ENCODE measurements at regions not wholly inside any gene's neighbourhood (a gene's known extent, or its start where the extent isn't known, plus 50 kb on each side); places are given as distances from the start of the nearest gene placed in this dataset.

DNA sequence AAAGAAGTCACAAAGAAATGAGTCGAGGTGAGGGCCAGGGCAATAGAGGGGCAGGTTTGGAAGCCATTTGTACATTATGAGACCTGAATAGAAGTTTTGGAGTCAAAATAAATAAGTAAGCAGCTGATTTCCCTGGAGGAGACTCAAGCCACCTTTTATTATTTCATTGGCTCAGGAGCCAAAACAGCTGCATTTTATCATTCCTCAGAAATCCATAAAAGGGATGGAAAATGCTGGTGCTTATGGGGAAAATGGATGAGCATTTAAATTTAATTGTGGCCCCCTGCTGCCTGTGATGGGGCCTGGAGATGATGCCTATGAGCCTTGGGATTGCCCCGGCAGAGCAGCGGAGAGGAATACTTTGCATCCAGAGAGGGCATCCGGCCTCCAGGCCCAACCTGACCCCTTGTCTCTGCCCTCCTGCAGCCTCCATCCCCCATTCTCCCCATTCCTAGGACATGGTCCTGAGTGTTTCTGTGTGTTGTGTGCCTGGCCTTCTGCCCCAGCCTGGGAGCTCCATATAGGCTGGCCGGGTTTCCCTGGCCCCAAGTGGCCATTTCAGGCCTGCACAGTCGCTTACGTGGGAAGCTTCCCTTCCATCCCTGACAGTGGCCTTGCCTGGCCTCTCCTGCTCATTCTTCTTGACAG is 296.8 kb upstream of the ZMIZ1 start:
- Histone ChIP-seq H3K4me1 (peaks cover 0 to 14% (median 7%) of the 10 kb centered on the region in 4 donors), H3K4me3 (no peak overlapping the region), H3K27me3 (no peaks in the 10 kb centered on the region), H3K9me3 (no peaks in the 10 kb centered on the region), H3K27ac (no peak overlapping the region), H3K36me3 (no peaks in the 10 kb centered on the region)
- TF ChIP-seq, protein P1, sequence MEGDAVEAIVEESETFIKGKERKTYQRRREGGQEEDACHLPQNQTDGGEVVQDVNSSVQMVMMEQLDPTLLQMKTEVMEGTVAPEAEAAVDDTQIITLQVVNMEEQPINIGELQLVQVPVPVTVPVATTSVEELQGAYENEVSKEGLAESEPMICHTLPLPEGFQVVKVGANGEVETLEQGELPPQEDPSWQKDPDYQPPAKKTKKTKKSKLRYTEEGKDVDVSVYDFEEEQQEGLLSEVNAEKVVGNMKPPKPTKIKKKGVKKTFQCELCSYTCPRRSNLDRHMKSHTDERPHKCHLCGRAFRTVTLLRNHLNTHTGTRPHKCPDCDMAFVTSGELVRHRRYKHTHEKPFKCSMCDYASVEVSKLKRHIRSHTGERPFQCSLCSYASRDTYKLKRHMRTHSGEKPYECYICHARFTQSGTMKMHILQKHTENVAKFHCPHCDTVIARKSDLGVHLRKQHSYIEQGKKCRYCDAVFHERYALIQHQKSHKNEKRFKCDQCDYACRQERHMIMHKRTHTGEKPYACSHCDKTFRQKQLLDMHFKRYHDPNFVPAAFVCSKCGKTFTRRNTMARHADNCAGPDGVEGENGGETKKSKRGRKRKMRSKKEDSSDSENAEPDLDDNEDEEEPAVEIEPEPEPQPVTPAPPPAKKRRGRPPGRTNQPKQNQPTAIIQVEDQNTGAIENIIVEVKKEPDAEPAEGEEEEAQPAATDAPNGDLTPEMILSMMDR (IDR thresholded peaks at IDR 0.05) = no peak
- no peak for TF ChIP-seq POLR2A (IDR thresholded peaks at IDR 0.05)
- WGBS (ENCODE audit: insufficient coverage, low coverage, low lambda C conversion rate, missing lambda C conversion rate) = 73% methylated on average over 1 of the region's 7 CpGs
- no peak for ATAC-seq
- peak in 1 of 3 donors; percentile 16 for DNase-seq
- intact Hi-C loops (cut with DNase I) = no loop called here

DNA sequence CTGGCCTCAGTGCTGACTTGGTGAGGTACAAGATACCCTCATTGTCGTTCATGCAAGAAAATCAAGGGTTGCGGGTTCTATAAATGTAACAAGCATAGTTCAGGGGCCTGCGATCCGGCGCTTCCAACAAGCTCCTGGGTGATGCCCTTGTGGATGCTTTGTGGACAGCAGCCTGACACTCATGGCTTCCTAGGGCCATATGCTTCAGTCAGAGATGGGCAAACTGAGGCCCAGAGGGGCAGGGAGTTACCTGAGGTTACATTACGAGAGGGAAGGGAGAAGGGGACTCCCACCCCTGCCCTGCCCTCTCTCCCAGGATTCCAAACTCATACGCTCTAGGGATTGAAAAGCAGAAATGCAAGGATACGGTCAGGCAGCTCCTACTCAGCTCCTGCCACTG is 296.3 kb upstream of the ZMIZ1 start:
- no peak for TF ChIP-seq POLR2A (IDR thresholded peaks at IDR 0.05)
- TF ChIP-seq, protein P1 (IDR thresholded peaks at IDR 0.05) = no peak
- Histone ChIP-seq H3K27ac (no peak overlapping the region), H3K36me3 (no peaks in the 10 kb centered on the region), H3K27me3 (no peaks in the 10 kb centered on the region), H3K4me3 (no peak overlapping the region), H3K4me1 (peaks cover 0 to 14% (median 7%) of the 10 kb centered on the region in 4 donors), H3K9me3 (no peaks in the 10 kb centered on the region)
- 100% methylated on average over 5 of the region's 8 CpGs for WGBS (ENCODE audit: insufficient coverage, low coverage, low lambda C conversion rate, missing lambda C conversion rate)
- intact Hi-C loops (cut with DNase I) = no loop called here
- DNase-seq (peak in 1 of 3 donors; percentile 20), ATAC-seq (no peak)

DNA sequence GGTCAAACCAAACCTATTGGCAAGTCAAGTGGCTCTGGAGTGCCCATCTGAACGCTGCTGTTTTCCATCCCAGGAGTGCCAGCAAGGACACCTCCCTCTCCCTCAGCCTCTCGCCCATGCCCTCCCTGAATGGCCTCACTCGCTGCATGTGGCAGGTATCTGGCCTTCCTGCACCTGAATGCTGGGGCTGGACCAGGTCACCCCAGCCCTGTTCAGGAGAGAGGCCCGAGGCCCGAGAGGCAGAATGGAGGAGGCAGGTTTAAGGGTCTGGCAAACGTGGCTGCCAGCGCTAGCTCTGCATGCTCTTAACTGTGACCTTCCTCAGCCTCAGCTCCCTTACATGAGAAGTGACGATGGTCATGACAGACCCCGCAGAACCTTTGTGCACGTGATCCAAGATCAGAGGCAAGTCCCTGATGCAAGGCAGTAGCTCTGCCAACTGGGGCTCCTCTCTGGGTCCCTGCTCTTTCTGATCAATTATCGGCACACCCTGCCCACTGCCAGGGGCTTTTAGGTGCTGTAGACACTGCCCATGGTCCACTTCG is 295.7 kb upstream of the ZMIZ1 start:
- no peaks in the 10 kb centered on the region for H3K9me3 ChIP-seq
- H3K4me1 ChIP-seq = peaks cover 0 to 14% (median 7%) of the 10 kb centered on the region in 4 donors
- H3K36me3 ChIP-seq = no peaks in the 10 kb centered on the region
- TF ChIP-seq, protein P1 (IDR thresholded peaks at IDR 0.05) = no peak
- no peak for TF ChIP-seq POLR2A (IDR thresholded peaks at IDR 0.05)
- no peak for ATAC-seq
- intact Hi-C loops (cut with DNase I) = no loop called here
- 84% methylated on average over 5 of the region's 12 CpGs for WGBS (ENCODE audit: insufficient coverage, low coverage, low lambda C conversion rate, missing lambda C conversion rate)
- no peaks in the 10 kb centered on the region for H3K27me3 ChIP-seq
- no peak overlapping the region for H3K4me3 ChIP-seq
- no peak overlapping the region for H3K27ac ChIP-seq
- DNase-seq = peak in 1 of 3 donors; percentile 53

DNA sequence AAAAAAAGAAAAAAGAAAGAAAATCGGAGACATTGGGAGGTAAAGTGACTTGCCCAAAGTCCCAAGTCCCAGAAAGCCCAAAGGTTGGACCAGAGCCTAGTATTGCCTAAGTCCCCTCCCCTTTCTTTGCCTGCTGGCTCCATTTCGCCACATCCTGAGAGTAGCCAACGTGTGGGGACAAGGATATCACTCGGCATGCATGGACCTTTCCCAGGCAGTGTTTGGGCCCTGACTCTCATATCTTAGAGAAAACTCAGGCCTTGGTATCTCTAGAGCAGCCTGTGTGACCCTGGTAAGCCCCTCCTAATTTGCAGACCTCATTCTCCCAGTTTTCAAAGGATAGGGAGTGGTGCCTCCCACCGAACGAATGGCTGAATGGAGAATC is 294.2 kb upstream of the ZMIZ1 start:
- H3K27me3 ChIP-seq = no peaks in the 10 kb centered on the region
- 16% methylated on average over 4 of the region's 6 CpGs for WGBS (ENCODE audit: insufficient coverage, low coverage, low lambda C conversion rate, missing lambda C conversion rate)
- H3K4me1 ChIP-seq = peaks cover 0 to 26% (median 12%) of the 10 kb centered on the region in 4 donors
- intact Hi-C loops (cut with DNase I) = no loop called here
- no peaks in the 10 kb centered on the region for H3K36me3 ChIP-seq
- no peaks in the 10 kb centered on the region for H3K9me3 ChIP-seq
- H3K4me3 ChIP-seq = no peak overlapping the region
- DNase-seq = peak; percentile 53 to 79 (median 68)
- peak overlapping the region; percentile 44 to 77 (median 53) for H3K27ac ChIP-seq
- TF ChIP-seq, protein P1 (IDR thresholded peaks at IDR 0.05) = no peak
- TF ChIP-seq POLR2A (IDR thresholded peaks at IDR 0.05) = no peak
- ATAC-seq = peak; percentile 58 to 77 (median 67)

Measured in right lobe of liver (tissue), 6 donors.